GM12892 (cell line): ENCODE measurements at regions not wholly inside any gene's neighbourhood (a gene's known extent, or its start where the extent isn't known, plus 50 kb on each side); places are given as distances from the start of the nearest gene placed in this dataset.

ENCODE experiments used
- POLR2A ChIP-seq: IDR thresholded peaks from 2 replicates; pipeline ENCODE4 v1.6.1; 2011; ENCODE audit warnings: low read depth, low read length, control low read depth
- POLR2AphosphoS5 ChIP-seq: IDR thresholded peaks from 2 replicates; pipeline ENCODE4 v1.6.1; 2011; ENCODE audit warnings: low read depth, low read length, control low read depth
- TAF1 ChIP-seq: IDR thresholded peaks from 2 replicates; pipeline ENCODE4 v1.6.1; 2011; ENCODE audit warnings: low read depth, mild to moderate bottlenecking, control low read depth, low read length, borderline replicate concordance

DNA sequence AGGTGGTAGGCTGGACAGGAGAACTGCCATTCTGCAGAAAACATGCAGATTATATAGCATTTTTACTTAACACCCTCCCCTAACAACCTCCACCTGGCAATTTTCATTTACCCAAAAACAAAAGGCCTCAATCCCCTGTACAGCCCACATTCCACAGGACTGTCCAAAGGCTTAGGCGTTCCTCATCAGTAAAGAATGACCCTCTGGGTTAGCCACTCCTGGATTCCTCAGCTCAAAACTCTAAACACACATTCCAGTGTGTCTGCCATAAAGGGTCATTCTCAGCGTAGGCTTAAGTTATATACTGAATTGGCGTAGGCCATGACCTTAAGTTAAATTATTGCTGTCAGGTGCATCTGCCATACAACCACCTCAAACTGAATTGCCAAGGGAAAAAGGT is 261.8 kb upstream of the CHAC2 start:
- TF ChIP-seq POLR2A (no peak), TAF1 (no peak), POLR2AphosphoS5 (no peak)
